H1 (cell line): ENCODE measurements at regions not wholly inside any gene's neighbourhood (a gene's known extent, or its start where the extent isn't known, plus 50 kb on each side); places are given as distances from the start of the nearest gene placed in this dataset.

Experiments used
- CTCF ChIA-PET: fragments of 300-600 bp; sonication (Branson Sonifier 250); formaldehyde crosslinking; loops from one replicate; lab custom pipeline; 2021; ENCODE audit not compliant: partially characterized antibody; lab: Charles Lee
- POLR2A ChIA-PET: fragments of 300-600 bp; sonication (Branson Sonifier 250); formaldehyde crosslinking; loops from one replicate; lab custom pipeline; 2021; ENCODE audit warnings: inconsistent platforms; ENCODE audit not compliant: partially characterized antibody; lab: Charles Lee
- DNase-seq, 2 experiments: peaks; one replicate each; pipeline versions ENCODE4 v3.0.0 to v3.0.0-alpha.2; 2010 to 2022; ENCODE audit warnings: low spot score in 2 of 2, low read depth in 1 of 2, mixed read lengths in 1 of 2
- FAIRE-seq: peaks from 2 replicates; lab custom pipeline; 2011; peaks lifted over from hg19 to GRCh38; lab: Jason Lieb, UNC
- H2AFZ ChIP-seq: 2 replicates; pipeline ENCODE4 v1.8.1; 2012; ENCODE audit warnings: low read length, inconsistent platforms
- H2AK5ac ChIP-seq: 2 replicates; pipeline ENCODE4 v1.6.1; 2013; ENCODE audit warnings: low read depth, low read length
- H2BK120ac ChIP-seq: replicated peaks from 2 replicates; pipeline ENCODE3; 2013; ENCODE audit warnings: low read depth, low read length, inconsistent platforms
- H2BK12ac ChIP-seq: 2 replicates; pipeline ENCODE4 v1.6.1; 2013; ENCODE audit warnings: low read depth, low read length
- H2BK15ac ChIP-seq: 2 replicates; pipeline ENCODE4 v1.6.1; 2013; ENCODE audit warnings: low read length
- H2BK20ac ChIP-seq: 2 replicates; pipeline ENCODE4 v1.6.1; 2013; ENCODE audit warnings: low read length
- H2BK5ac ChIP-seq: 2 replicates; pipeline ENCODE4 v1.6.1; 2013; ENCODE audit warnings: low read depth, low read length
- H3K14ac ChIP-seq: 2 replicates; pipeline ENCODE4 v1.6.1; 2013; ENCODE audit warnings: inconsistent platforms; ENCODE audit not compliant: insufficient read length
- H3K18ac ChIP-seq: 2 replicates; pipeline ENCODE4 v1.6.1; 2013; ENCODE audit warnings: low read length; ENCODE audit errors: extremely low read depth
- H3K23ac ChIP-seq: 2 replicates; pipeline ENCODE4 v1.6.1; 2013; ENCODE audit warnings: inconsistent platforms; ENCODE audit not compliant: insufficient read length
- H3K23me2 ChIP-seq: 2 replicates; pipeline ENCODE4 v1.6.1; 2013; ENCODE audit warnings: low read depth, low read length
- H3K27ac ChIP-seq: 2 replicates; pipeline ENCODE4 v1.6.1; 2011; ENCODE audit warnings: low read depth, low read length, inconsistent platforms
- H3K27me3 ChIP-seq, 4 experiments: replicated peaks in 1 of 4; 1 replicate in 1 of 4; 2 replicates in 3 of 4; pipeline versions ENCODE4 v1.6.1 to v1.8.1; 2011 to 2013; ENCODE audit warnings: low read length in 3 of 4, mild to moderate bottlenecking in 3 of 4, inconsistent platforms in 2 of 4, mixed read lengths in 2 of 4, moderate library complexity in 1 of 4; ENCODE audit not compliant: control insufficient read depth in 3 of 4, insufficient read depth in 3 of 4; ENCODE audit errors: extremely low read depth in 1 of 4
- H3K36me3 ChIP-seq, 4 experiments: 2 replicates each; pipeline versions ENCODE4 v1.6.1 to v1.8.1; 2011 to 2013; ENCODE audit warnings: mild to moderate bottlenecking in 4 of 4, low read length in 3 of 4, moderate library complexity in 2 of 4, control low read depth in 1 of 4, inconsistent platforms in 1 of 4; ENCODE audit not compliant: insufficient read depth in 4 of 4, control insufficient read depth in 2 of 4
- H3K4ac ChIP-seq: replicated peaks from 2 replicates; pipeline ENCODE3; 2013; ENCODE audit warnings: low read length, low read depth, mixed read lengths, inconsistent platforms; ENCODE audit not compliant: insufficient read length
- H3K4me1 ChIP-seq, 4 experiments: replicated peaks in 1 of 4; 1 replicate in 1 of 4; 2 replicates in 3 of 4; pipeline versions ENCODE4 v1.6.1 to v1.8.1; 2011 to 2013; ENCODE audit warnings: low read length in 3 of 4, inconsistent platforms in 2 of 4, mixed read lengths in 1 of 4; ENCODE audit not compliant: insufficient read depth in 4 of 4, control insufficient read depth in 3 of 4
- H3K4me2 ChIP-seq, 2 experiments: 2 replicates each; pipeline versions ENCODE4 v1.6.1 to v1.8.1; 2011 to 2013; ENCODE audit warnings: low read depth in 2 of 2, low read length in 2 of 2, control low read depth in 1 of 2, inconsistent platforms in 1 of 2, mild to moderate bottlenecking in 1 of 2; ENCODE audit not compliant: insufficient read depth in 1 of 2
- H3K4me3 ChIP-seq, 4 experiments: fragments of 200-600, 300-600 bp in 1 of 4; sonication (generic), shearing (Covaris generic), sonication (Bioruptor Twin) in 1 of 4; 2 replicates each; pipeline versions ENCODE4 v1.5.1 to v1.8.1; 2011 to 2016; ENCODE audit warnings: low read length in 4 of 4, low read depth in 3 of 4, control low read depth in 2 of 4, inconsistent platforms in 2 of 4, mild to moderate bottlenecking in 2 of 4, mixed read lengths in 1 of 4, moderate library complexity in 1 of 4; ENCODE audit not compliant: insufficient read depth in 2 of 4; ENCODE audit errors: extremely low read depth in 1 of 4
- H3K56ac ChIP-seq: replicated peaks from 2 replicates; pipeline ENCODE3; 2013; ENCODE audit warnings: low read depth, mild to moderate bottlenecking, mixed read lengths, low read length, inconsistent platforms; ENCODE audit not compliant: insufficient read length
- H3K79me1 ChIP-seq: 2 replicates; pipeline ENCODE4 v1.6.1; 2013; ENCODE audit warnings: low read depth, low read length, control low read depth
- H3K79me2 ChIP-seq, 2 experiments: 2 replicates each; pipeline versions ENCODE4 v1.6.1 to v1.8.1; 2012 to 2013; ENCODE audit warnings: low read length in 2 of 2, mild to moderate bottlenecking in 2 of 2, inconsistent platforms in 1 of 2; ENCODE audit not compliant: insufficient read depth in 2 of 2, control insufficient read depth in 1 of 2
- H3K9ac ChIP-seq, 4 experiments: replicated peaks in 1 of 4; 1 replicate in 1 of 4; 2 replicates in 3 of 4; pipeline versions ENCODE4 v1.6.1 to v1.8.1; 2011 to 2013; ENCODE audit warnings: low read depth in 3 of 4, low read length in 3 of 4, control low read depth in 2 of 4, mild to moderate bottlenecking in 2 of 4, moderate library complexity in 2 of 4, inconsistent platforms in 1 of 4; ENCODE audit errors: extremely low read depth in 1 of 4
- H3K9me3 ChIP-seq, 2 experiments: 2 replicates each; pipeline versions ENCODE4 v1.6.1 to v1.8.1; 2012 to 2013; ENCODE audit warnings: mild to moderate bottlenecking in 2 of 2, moderate library complexity in 2 of 2, control low read depth in 1 of 2, inconsistent platforms in 1 of 2, low read depth in 1 of 2, low read length in 1 of 2, mixed read lengths in 1 of 2; ENCODE audit not compliant: insufficient read depth in 2 of 2
- H4K20me1 ChIP-seq, 2 experiments: replicated peaks in 1 of 2; 2 replicates each; pipeline versions ENCODE3 to v1.8.1; 2011 to 2013; ENCODE audit warnings: inconsistent platforms in 2 of 2, low read length in 2 of 2, mild to moderate bottlenecking in 1 of 2; ENCODE audit not compliant: insufficient read depth in 2 of 2, control insufficient read depth in 1 of 2
- H4K5ac ChIP-seq: 2 replicates; pipeline ENCODE4 v1.6.1; 2013; ENCODE audit warnings: low read length, low read depth, mixed read lengths, inconsistent platforms; ENCODE audit not compliant: insufficient read length
- H4K8ac ChIP-seq: 2 replicates; pipeline ENCODE4 v1.8.0; 2013; ENCODE audit warnings: mild to moderate bottlenecking, moderate library complexity, low read length, inconsistent platforms; ENCODE audit not compliant: insufficient read depth; ENCODE audit errors: extremely low read depth
- H4K91ac ChIP-seq: replicated peaks from 2 replicates; pipeline ENCODE3; 2013; ENCODE audit warnings: low read length, mixed read lengths, inconsistent platforms; ENCODE audit not compliant: insufficient read length
- E2F6 ChIP-seq: IDR thresholded peaks from 2 replicates; pipeline ENCODE4 v1.6.1; 2012; ENCODE audit warnings: inconsistent platforms
- RFX5 ChIP-seq: IDR thresholded peaks from 2 replicates; pipeline ENCODE4 v1.6.1; 2011; ENCODE audit warnings: low read depth, low read length, improper control_type of control experiment, borderline replicate concordance
- SUZ12 ChIP-seq: fragments of 200-600 bp; sonication (generic); IDR thresholded peaks from 2 replicates; pipeline ENCODE4 v1.6.1; 2012; ENCODE audit warnings: mild to moderate bottlenecking, inconsistent platforms, low read length, moderate library complexity, mixed read lengths
- WGBS, 2 experiments: shearing (Covaris generic) in 1 of 2; methylation state at CpG; one replicate each; pipeline versions ENCODE4 v1.1.6 to v1.1.7; 2013 to 2015; ENCODE audit warnings: low lambda C conversion rate in 2 of 2, mixed read lengths in 2 of 2, inconsistent platforms in 1 of 2, low coverage in 1 of 2, missing lambda C conversion rate in 1 of 2; ENCODE audit not compliant: insufficient replicate concordance in 2 of 2, insufficient coverage in 1 of 2, insufficient read length in 1 of 2; ENCODE audit errors: extremely low coverage in 1 of 2, missing lambda C conversion rate in 1 of 2; 5-methylcytosine and 5-hydroxymethylcytosine counted together

GRCh38 chr18:78564030-78564429 is 415.6 kb upstream of the SALL3 start:
- no peak overlapping the region for H2BK20ac ChIP-seq
- no peak overlapping the region for H2AK5ac ChIP-seq
- DNase-seq (no peak), FAIRE-seq (no peak)
- no peak overlapping the region for H2BK120ac ChIP-seq
- H3K27me3 ChIP-seq = no peaks in the 10 kb centered on the region
- no peak overlapping the region for H4K8ac ChIP-seq
- no peak overlapping the region for H2BK5ac ChIP-seq
- H4K20me1 ChIP-seq = peaks cover 0 to 5% of the 10 kb centered on the region in 2 experiments
- H3K4me3 ChIP-seq = no peak overlapping the region
- H3K36me3 ChIP-seq = no peaks in the 10 kb centered on the region
- no peak overlapping the region for H3K27ac ChIP-seq
- peaks cover 0 to 6% of the 10 kb centered on the region in 2 experiments; a peak in 1 of 4 replicates for H3K9me3 ChIP-seq
- no peak overlapping the region for H4K5ac ChIP-seq
- TF ChIP-seq E2F6 (no peak), RFX5 (no peak), SUZ12 (no peak)
- no peak overlapping the region for H2BK12ac ChIP-seq
- WGBS, 2 experiments = 90% methylated on average over 5 of the region's 7 CpGs; no CpG with 5 or more reads in 1 of the 2 experiments
- no peak overlapping the region for H3K18ac ChIP-seq
- no peaks in the 10 kb centered on the region for H3K79me1 ChIP-seq
- H3K23me2 ChIP-seq = peaks cover 5% of the 10 kb centered on the region; the same call in 1 of the 2 replicates
- no peak overlapping the region for H3K9ac ChIP-seq
- no peak overlapping the region for H3K56ac ChIP-seq
- H3K4me1 ChIP-seq = no peaks in the 10 kb centered on the region
- H2AFZ ChIP-seq = no peak overlapping the region
- H4K91ac ChIP-seq = no peak overlapping the region
- H3K4ac ChIP-seq = no peak overlapping the region
- CTCF ChIA-PET = interaction anchor here (0.5 kb wide), 1 partner anchor 788 kb away, joined by 3 read pairs; no protein-coding TSS in a partner anchor
- H2BK15ac ChIP-seq = no peak overlapping the region
- no peak overlapping the region for H3K23ac ChIP-seq
- H3K79me2 ChIP-seq = no peaks in the 10 kb centered on the region
- POLR2A ChIA-PET = no interaction called here
- no peak overlapping the region for H3K14ac ChIP-seq
- no peak overlapping the region for H3K4me2 ChIP-seq
